ENCODE measurements at regions not wholly inside any gene's neighbourhood (a gene's known extent, or its start where the extent isn't known, plus 50 kb on each side); places are given as distances from the start of the nearest gene placed in this dataset.

GRCh38 chr10:128764190-128764589, 638.0 kb upstream of the MKI67 start:
- Mint-ChIP-seq H3K4me3 (ENCODE audit: unreplicated experiment) (no peak overlapping the region), H3K27ac (ENCODE audit: unreplicated experiment) (peak overlapping the region; percentile 33), H3K9me3 (ENCODE audit: unreplicated experiment) (no peaks in the 10 kb centered on the region), H3K4me1 (ENCODE audit: low read depth, unreplicated experiment) (no peaks in the 10 kb centered on the region), H3K27me3 (ENCODE audit: unreplicated experiment) (no peaks in the 10 kb centered on the region), H3K36me3 (ENCODE audit: unreplicated experiment) (no peaks in the 10 kb centered on the region)
- no peak for DNase-seq
- no peak for TF ChIP-seq CTCF (IDR thresholded peaks at IDR 0.05; ENCODE audit: partially characterized antibody, unreplicated experiment)

- no peak for TF ChIP-seq CTCF (IDR thresholded peaks at IDR 0.05; ENCODE audit: partially characterized antibody, unreplicated experiment)
- H3K9me3 Mint-ChIP-seq (ENCODE audit: unreplicated experiment): no peaks in the 10 kb centered on the region
- H3K36me3 Mint-ChIP-seq (ENCODE audit: unreplicated experiment): peaks cover under 1% of the 10 kb centered on the region
- no peak overlapping the region for H3K4me3 Mint-ChIP-seq (ENCODE audit: unreplicated experiment)
- H3K27me3 Mint-ChIP-seq (ENCODE audit: unreplicated experiment): no peaks in the 10 kb centered on the region
- H3K4me1 Mint-ChIP-seq (ENCODE audit: low read depth, unreplicated experiment): no peaks in the 10 kb centered on the region
- H3K27ac Mint-ChIP-seq (ENCODE audit: unreplicated experiment): no peak overlapping the region
- DNase-seq: no peak
Measured at GRCh38 chr10:128766915-128767314, 640.7 kb upstream of the MKI67 start.

GRCh38 chr10:128774979-128775378, 648.8 kb upstream of the MKI67 start:
- Mint-ChIP-seq H3K27me3 (ENCODE audit: unreplicated experiment) (no peaks in the 10 kb centered on the region), H3K27ac (ENCODE audit: unreplicated experiment) (no peak overlapping the region), H3K9me3 (ENCODE audit: unreplicated experiment) (peaks cover 5% of the 10 kb centered on the region), H3K4me3 (ENCODE audit: unreplicated experiment) (no peak overlapping the region), H3K36me3 (ENCODE audit: unreplicated experiment) (peaks cover 8% of the 10 kb centered on the region), H3K4me1 (ENCODE audit: low read depth, unreplicated experiment) (peaks cover 3% of the 10 kb centered on the region)
- DNase-seq: no peak
- no peak for TF ChIP-seq CTCF (IDR thresholded peaks at IDR 0.05; ENCODE audit: partially characterized antibody, unreplicated experiment)

GRCh38 chr10:128775743-128776142, 649.5 kb upstream of the MKI67 start:
- Mint-ChIP-seq H3K36me3 (ENCODE audit: unreplicated experiment) (peaks cover 8% of the 10 kb centered on the region), H3K27me3 (ENCODE audit: unreplicated experiment) (no peaks in the 10 kb centered on the region)

More at GRCh38 chr10:128775743-128776142, 649.5 kb upstream of the MKI67 start:
- DNase-seq: no peak
- Mint-ChIP-seq H3K27ac (ENCODE audit: unreplicated experiment) (no peak overlapping the region), H3K4me1 (ENCODE audit: low read depth, unreplicated experiment) (peaks cover 3% of the 10 kb centered on the region), H3K4me3 (ENCODE audit: unreplicated experiment) (no peak overlapping the region), H3K9me3 (ENCODE audit: unreplicated experiment) (peaks cover 5% of the 10 kb centered on the region)
- TF ChIP-seq CTCF (IDR thresholded peaks at IDR 0.05; ENCODE audit: partially characterized antibody, unreplicated experiment): no peak
